ENCODE measurements at regions not wholly inside any gene's neighbourhood (a gene's known extent, or its start where the extent isn't known, plus 50 kb on each side); places are given as distances from the start of the nearest gene placed in this dataset.

DNA sequence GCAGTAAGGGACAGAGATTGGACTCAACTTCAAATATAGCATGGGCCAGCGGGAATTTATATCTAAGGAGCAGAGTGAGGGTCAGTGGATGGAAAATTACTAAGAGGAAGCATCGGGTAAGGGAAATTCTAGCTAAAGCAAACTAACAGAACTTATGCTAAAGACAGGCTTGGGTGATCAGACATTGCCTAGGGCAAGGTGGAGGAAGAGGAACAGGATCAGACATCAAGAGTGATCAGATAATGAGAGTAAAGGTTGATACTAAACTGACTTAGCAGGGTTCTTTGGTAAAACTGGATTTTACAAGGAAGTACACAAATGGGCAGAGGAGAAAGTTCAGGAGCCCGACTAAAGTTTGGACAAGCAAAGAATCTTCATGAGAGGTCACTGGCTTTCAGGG lies 86.3 kb upstream of the TOM1L1 start:
- no peak for DNase-seq
- Mint-ChIP-seq H3K9me3 (peaks cover 46% of the 10 kb centered on the region), H3K27me3 (ENCODE audit: insufficient read depth) (no peaks in the 10 kb centered on the region), H3K4me1 (ENCODE audit: low read depth) (no peaks in the 10 kb centered on the region), H3K36me3 (ENCODE audit: low read depth) (no peaks in the 10 kb centered on the region), H3K27ac (no peak overlapping the region), H3K4me3 (no peak overlapping the region)
- TF ChIP-seq, protein P1, sequence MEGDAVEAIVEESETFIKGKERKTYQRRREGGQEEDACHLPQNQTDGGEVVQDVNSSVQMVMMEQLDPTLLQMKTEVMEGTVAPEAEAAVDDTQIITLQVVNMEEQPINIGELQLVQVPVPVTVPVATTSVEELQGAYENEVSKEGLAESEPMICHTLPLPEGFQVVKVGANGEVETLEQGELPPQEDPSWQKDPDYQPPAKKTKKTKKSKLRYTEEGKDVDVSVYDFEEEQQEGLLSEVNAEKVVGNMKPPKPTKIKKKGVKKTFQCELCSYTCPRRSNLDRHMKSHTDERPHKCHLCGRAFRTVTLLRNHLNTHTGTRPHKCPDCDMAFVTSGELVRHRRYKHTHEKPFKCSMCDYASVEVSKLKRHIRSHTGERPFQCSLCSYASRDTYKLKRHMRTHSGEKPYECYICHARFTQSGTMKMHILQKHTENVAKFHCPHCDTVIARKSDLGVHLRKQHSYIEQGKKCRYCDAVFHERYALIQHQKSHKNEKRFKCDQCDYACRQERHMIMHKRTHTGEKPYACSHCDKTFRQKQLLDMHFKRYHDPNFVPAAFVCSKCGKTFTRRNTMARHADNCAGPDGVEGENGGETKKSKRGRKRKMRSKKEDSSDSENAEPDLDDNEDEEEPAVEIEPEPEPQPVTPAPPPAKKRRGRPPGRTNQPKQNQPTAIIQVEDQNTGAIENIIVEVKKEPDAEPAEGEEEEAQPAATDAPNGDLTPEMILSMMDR (IDR thresholded peaks at IDR 0.05) = no peak

DNA sequence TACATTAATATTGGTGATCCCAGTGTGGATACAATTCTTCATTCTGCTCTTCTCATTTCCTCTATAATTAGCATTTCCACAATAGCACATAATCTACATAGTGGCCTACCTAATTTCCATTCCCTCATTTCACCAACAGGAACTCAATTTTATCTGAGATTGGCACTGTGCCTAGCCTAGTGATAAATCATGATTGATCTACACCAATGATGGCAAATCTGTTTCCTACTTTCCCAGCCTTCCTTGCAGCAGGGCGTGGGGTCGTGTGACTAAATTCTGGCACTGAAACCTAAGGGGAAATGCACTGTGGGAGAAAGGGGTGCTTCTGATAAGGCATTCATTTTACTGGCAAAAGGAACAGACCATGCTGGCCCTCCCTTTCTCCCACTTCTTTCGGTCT lies 66.6 kb upstream of the TOM1L1 start:
- H3K27me3 Mint-ChIP-seq (ENCODE audit: insufficient read depth) = no peaks in the 10 kb centered on the region; the same call in 1 of the 2 replicates
- H3K4me1 Mint-ChIP-seq (ENCODE audit: low read depth) = no peaks in the 10 kb centered on the region
- H3K4me3 Mint-ChIP-seq = no peak overlapping the region
- no peak for DNase-seq
- H3K9me3 Mint-ChIP-seq = peaks cover 30% of the 10 kb centered on the region
- H3K27ac Mint-ChIP-seq = no peak overlapping the region
- no peaks in the 10 kb centered on the region for H3K36me3 Mint-ChIP-seq (ENCODE audit: low read depth)
- TF ChIP-seq, protein P1 (IDR thresholded peaks at IDR 0.05) = no peak

DNA sequence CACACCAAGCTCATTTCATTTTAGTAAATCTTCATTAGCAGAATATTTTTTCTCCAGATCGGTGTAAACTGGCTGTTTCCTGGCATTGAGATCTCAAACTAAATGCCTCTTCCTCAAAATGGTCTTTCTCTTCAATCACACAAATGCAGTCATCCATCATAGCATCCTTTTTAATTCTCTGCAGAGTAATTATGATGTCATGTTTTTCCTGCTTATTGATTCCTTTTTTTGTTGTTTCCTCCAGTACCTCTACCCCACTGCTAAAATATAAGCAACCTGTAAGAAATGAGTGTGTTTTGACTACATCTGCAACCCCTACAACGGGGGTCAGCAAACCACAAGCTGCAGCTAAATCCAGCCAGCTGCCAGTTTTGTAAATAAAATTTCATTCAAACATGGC lies 65.6 kb upstream of the TOM1L1 start:
- DNase-seq = no peak
- H3K27me3 Mint-ChIP-seq (ENCODE audit: insufficient read depth) = no peaks in the 10 kb centered on the region; the same call in 1 of the 2 replicates
- H3K4me1 Mint-ChIP-seq (ENCODE audit: low read depth) = no peaks in the 10 kb centered on the region
- H3K9me3 Mint-ChIP-seq = peaks cover 25% of the 10 kb centered on the region
- no peak overlapping the region for H3K27ac Mint-ChIP-seq
- TF ChIP-seq, protein P1 (IDR thresholded peaks at IDR 0.05) = no peak
- no peak overlapping the region for H3K4me3 Mint-ChIP-seq
- H3K36me3 Mint-ChIP-seq (ENCODE audit: low read depth) = no peaks in the 10 kb centered on the region

DNA sequence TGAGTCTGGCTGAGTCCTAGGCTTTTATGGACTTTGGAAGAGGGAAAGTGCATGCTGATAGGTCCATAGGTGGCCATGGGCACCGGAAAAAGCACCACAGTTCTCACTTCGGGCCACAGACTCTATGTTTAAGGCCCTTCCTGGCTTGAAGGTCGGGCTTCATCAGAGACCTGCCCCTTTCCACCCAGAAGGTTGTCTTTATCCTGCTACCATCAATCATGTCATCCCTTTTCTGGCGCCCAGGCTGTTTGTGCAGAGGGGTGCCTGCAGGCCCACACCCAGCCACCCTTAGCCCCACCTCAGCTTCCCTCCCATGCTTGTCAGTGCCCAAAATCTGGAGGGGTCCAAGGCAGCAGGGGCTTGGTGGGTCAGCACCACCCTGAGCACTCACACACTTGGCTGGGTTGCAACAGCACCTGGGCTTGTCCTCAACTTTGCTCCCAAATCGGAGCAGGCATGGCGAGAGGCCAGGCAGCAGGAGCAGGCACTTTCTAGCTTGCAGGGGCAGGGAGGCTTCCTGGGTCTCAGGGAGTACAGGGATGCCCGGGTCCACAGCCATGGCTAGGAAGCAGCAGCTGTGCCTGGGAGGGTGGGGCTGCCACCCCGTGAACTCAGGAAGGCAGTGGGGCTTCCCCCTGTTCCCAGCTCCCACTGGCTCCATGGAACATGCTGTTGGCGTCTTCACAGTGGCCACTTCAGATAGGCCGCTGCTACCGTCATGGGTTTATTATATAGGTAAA lies 63.8 kb upstream of the TOM1L1 start:
- Mint-ChIP-seq H3K27ac (no peak overlapping the region), H3K4me3 (no peak overlapping the region)

DNA sequence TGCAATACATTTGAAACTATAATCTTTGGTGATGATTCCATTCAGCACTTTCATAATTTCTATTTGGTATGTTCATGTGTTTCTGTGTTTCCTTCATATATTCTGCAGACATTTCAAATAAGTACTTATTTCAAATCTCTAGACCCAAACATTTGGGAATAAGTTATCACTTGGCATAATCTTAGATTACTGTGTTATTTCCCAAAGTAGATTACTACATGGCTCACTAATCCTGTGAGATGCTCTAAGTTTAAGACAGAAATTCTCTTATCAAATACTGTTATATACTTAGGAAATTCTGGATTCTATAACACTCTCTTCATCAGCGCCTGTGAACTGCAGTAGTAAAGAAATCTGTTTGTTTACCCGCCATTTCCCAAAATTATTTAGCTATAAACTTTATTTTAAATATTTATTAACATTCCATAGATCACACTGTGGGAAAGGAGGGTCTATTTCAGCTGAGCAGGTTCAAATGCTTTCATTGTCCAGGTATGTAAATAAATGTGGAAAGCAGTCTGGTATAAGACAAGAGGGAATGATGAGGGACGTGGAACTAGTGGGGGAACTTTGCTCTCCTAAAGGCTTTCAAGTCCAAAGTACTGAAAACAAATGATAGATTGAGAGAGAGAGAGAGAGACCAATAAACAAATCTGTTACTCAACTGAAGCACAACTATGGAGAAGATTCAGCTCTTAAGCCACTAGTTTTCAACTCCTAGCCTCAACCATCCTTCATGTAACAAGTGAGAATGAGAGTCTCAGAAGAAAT lies 61.8 kb upstream of the TOM1L1 start:
- Mint-ChIP-seq H3K27me3 (ENCODE audit: insufficient read depth) (no peaks in the 10 kb centered on the region; the same call in 1 of the 2 replicates), H3K27ac (no peak overlapping the region), H3K4me3 (no peak overlapping the region), H3K9me3 (peaks cover 32% of the 10 kb centered on the region), H3K4me1 (ENCODE audit: low read depth) (no peaks in the 10 kb centered on the region), H3K36me3 (ENCODE audit: low read depth) (no peaks in the 10 kb centered on the region)
- TF ChIP-seq, protein P1 (IDR thresholded peaks at IDR 0.05) = no peak
- no peak for DNase-seq

More for the DNA sequence above, 63.8 kb upstream of the TOM1L1 start:
- H3K4me1 Mint-ChIP-seq (ENCODE audit: low read depth) = no peaks in the 10 kb centered on the region
- H3K9me3 Mint-ChIP-seq = peaks cover 32% of the 10 kb centered on the region
- TF ChIP-seq, protein P1 (IDR thresholded peaks at IDR 0.05) = no peak
- DNase-seq = no peak
- no peaks in the 10 kb centered on the region for H3K36me3 Mint-ChIP-seq (ENCODE audit: low read depth)
- no peaks in the 10 kb centered on the region; the same call in 1 of the 2 replicates for H3K27me3 Mint-ChIP-seq (ENCODE audit: insufficient read depth)
